Pancreas (tissue), 10 donors: ENCODE measurements at regions not wholly inside any gene's neighbourhood (a gene's known extent, or its start where the extent isn't known, plus 50 kb on each side); places are given as distances from the start of the nearest gene placed in this dataset.
A peak's percentile ranks its signal among the peaks of the same experiment; 100 is the strongest.

ENCODE experiments used
- ATAC-seq, 4 donors: fragments of 200-7000 bp; cut with Tn5 transposase; one replicate each; pipeline versions ENCODE4 v1.8.0 to v1.9.1; 2020; ENCODE audit warnings: mild to moderate bottlenecking in 4 of 4, moderate library complexity in 4 of 4
- DNase-seq, 6 donors: peaks; one replicate each; pipeline ENCODE4 v3.0.0-alpha.2; 2020
- FAIRE-seq: peaks from 2 replicates; lab custom pipeline; 2012; peaks lifted over from hg19 to GRCh38; lab: Jason Lieb, UNC
- H3K27ac ChIP-seq, 4 donors: fragments of 200-600 bp; sonication (generic); 1 replicate in 3 of 4; 2 replicates in 1 of 4; pipeline versions ENCODE4 v1.5.0 to v1.8.0; 2020
- H3K27me3 ChIP-seq, 4 donors: fragments of 200-600 bp; one replicate each; pipeline ENCODE4 v1.8.0; 2021
- H3K36me3 ChIP-seq, 3 donors: fragments of 200-600 bp; sonication (generic) in 1 of 3; one replicate each; pipeline versions ENCODE4 v1.5.0 to v1.8.0; 2020 to 2021
- H3K4me1 ChIP-seq, 3 donors: fragments of 200-600 bp; one replicate each; pipeline ENCODE4 v1.8.0; 2021
- H3K4me3 ChIP-seq, 4 donors: fragments of 200-600 bp; sonication (generic) in 2 of 4; one replicate each; pipeline versions ENCODE4 v1.5.0 to v1.8.0; 2020 to 2021
- H3K9me3 ChIP-seq, 4 donors: fragments of 200-600 bp; one replicate each; pipeline ENCODE4 v1.8.0; 2021
- CTCF ChIP-seq, 4 donors: fragments of 200-600 bp; sonication (generic) in 3 of 4; IDR thresholded peaks; one replicate each; pipeline versions ENCODE4 v1.5.0 to v1.8.0; 2021; ENCODE audit warnings: antibody characterized with exemption in 4 of 4
- WGBS, 2 donors: extraction: QIAGEN DNeasy Blood & Tissue Kit; methylation state at CpG; one replicate each; pipeline ENCODE4 v1.1.7; 2013; 5-methylcytosine and 5-hydroxymethylcytosine counted together
- intact Hi-C, 3 donors: fragments of 100-400 bp; cut with DNase I; formaldehyde crosslinking; loops; one replicate each; pipeline versions ENCODE4 v1.11.1 to v1.14.2; 2022
- donor health status: healthy with polysubstance abuse.
- donor health status: DM: no; HTN: no; CAD: no; lungs with moderate emphysema.
- donor health status: DM: no; HTN: no; CAD: no.
- donor health status: control.
- donor health status: control.
- donor health status: Bipolar disorder and iron deficiency.
- donor health status: DM: yes; HTN: yes; CAD: no.
- donor health status: DM: no; HTN: no; CAD: no.
- donor health status: DM: no; HTN: no; CAD: no.
- donor health status: DM: yes; HTN: yes; CAD: no.

DNA sequence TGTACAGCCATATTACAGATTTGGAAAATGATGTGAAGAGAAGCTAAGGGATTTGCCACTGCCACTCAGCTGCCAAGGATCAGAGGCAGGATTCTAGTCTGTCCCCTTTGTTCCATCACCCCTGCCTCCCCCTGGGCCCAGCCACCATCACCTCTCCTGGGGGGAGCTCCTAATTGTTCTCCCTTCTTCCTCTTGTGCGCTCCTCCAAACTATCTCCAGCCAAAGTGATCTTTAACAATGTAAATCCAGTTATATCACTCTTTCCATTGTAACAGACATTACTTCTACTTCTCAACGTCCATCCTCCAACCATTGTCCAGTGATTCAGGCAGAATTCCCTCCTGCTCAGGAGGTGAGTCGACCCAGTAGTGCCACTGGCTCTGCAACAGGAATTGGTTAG, 164.1 kb downstream of the PLPP3 start:
- intact Hi-C loops: loop anchor here in 1 of 3 donors (10.0 kb wide), 1 partner anchor 160 kb away; the partner anchor contains the start of gene PLPP3
- Histone ChIP-seq H3K4me3 (no peak overlapping the region), H3K27me3 (no peaks in the 10 kb centered on the region), H3K4me1 (peaks cover 12 to 43% (median 17%) of the 10 kb centered on the region in 3 donors), H3K27ac (peak overlapping the region in 2 of 4 donors; percentile 71 to 78), H3K9me3 (no peaks in the 10 kb centered on the region), H3K36me3 (no peaks in the 10 kb centered on the region)
- DNase-seq (no peak), FAIRE-seq (no peak), ATAC-seq (peak in 1 of 4 donors; percentile 2)
- TF ChIP-seq CTCF (IDR thresholded peaks at IDR 0.05): no peak
- WGBS, 2 donors: 68 to 70% methylated on average over 3 of the region's 3 CpGs

DNA sequence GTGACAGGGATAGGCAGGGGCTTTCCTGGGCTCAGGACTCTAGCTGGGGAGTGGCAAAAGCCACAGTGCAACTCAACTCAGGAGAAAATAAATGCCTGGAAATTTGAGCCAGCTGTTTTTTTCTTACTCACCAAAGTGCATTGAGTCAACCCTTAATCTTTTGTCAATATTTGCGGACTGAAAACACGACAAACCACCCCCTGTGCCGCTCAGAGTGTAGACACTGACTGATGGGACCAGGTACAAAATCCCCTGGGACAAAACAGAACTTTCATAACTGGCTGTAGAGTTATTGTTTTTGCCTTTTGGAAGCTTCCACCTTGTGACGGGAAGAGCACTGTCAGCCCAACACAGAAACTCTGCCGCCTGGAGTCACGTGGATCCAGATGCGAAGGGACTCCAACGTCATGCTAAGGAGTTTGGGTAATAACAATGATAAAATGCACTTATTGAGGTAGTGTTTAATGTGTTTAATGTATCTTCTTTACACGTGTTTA, 164.6 kb downstream of the PLPP3 start:
- peaks cover 12 to 43% (median 17%) of the 10 kb centered on the region in 3 donors for H3K4me1 ChIP-seq
- no peaks in the 10 kb centered on the region for H3K9me3 ChIP-seq
- no peaks in the 10 kb centered on the region for H3K36me3 ChIP-seq
- no peaks in the 10 kb centered on the region for H3K27me3 ChIP-seq
- FAIRE-seq (no peak), DNase-seq (peak in 4 of 6 donors; percentile 39 to 81 (median 70)), ATAC-seq (peak; percentile 91 to 93 (median 92))
- intact Hi-C loops: loop anchor here in 2 of 3 donors (5.0 to 10.0 kb wide), 2 partner anchors 160 to 168 kb away; partner anchors contain the start of gene PLPP3 (in 1 of the 2)
- no peak for TF ChIP-seq CTCF (IDR thresholded peaks at IDR 0.05)
- peak overlapping the region in 2 of 4 donors; percentile 71 to 78 for H3K27ac ChIP-seq
- WGBS, 2 donors: 9 to 12% methylated on average over 9 of the region's 9 CpGs
- H3K4me3 ChIP-seq: no peak overlapping the region

DNA sequence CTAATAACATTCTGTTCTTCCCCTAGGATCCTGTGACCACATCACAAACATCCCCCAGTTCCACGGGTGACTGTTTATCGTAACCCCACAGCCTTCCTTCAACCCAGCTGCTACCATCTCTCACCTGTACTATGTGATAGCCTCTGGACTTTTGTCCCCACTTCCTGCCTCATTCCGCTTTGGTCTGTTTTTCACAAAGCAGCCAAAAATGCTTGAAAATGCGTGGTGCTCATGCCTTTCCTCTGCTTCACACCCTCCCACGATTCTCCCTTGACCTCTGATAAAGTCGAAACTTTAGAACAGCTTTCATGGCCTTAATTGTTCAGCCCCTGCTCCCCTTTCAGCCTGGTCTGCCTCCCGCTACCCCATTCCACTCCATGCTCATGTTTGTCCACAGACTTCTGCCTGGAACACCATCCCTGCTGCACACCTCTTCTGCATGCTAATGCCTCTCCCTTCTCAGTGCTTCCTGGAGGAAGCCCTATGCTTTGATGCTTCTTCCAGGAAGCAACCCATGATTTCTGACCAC, 165.6 kb downstream of the PLPP3 start:
- Histone ChIP-seq H3K4me1 (peaks cover 12 to 43% (median 17%) of the 10 kb centered on the region in 3 donors), H3K9me3 (no peaks in the 10 kb centered on the region), H3K27me3 (no peaks in the 10 kb centered on the region), H3K36me3 (no peaks in the 10 kb centered on the region), H3K4me3 (no peak overlapping the region), H3K27ac (no peak overlapping the region)
- DNase-seq: no peak
- WGBS, 2 donors: 60 to 62% methylated on average over 7 of the region's 7 CpGs
- intact Hi-C loops: loop anchor here in 2 of 3 donors (5.0 to 10.0 kb wide), 2 partner anchors 161 to 169 kb away; partner anchors contain the start of gene PLPP3 (in 1 of the 2)
- no peak for FAIRE-seq
- no peak for TF ChIP-seq CTCF (IDR thresholded peaks at IDR 0.05)
- ATAC-seq: no peak

- no peak for TF ChIP-seq CTCF (IDR thresholded peaks at IDR 0.05)
- FAIRE-seq (no peak), ATAC-seq (peak; percentile 42 to 58 (median 54)), DNase-seq (peak in 4 of 6 donors; percentile 51 to 58 (median 55))
- Histone ChIP-seq H3K4me1 (peaks cover 12 to 34% (median 13%) of the 10 kb centered on the region in 3 donors), H3K27ac (peak overlapping the region in 2 of 4 donors; percentile 10 to 26), H3K4me3 (no peak overlapping the region), H3K9me3 (no peaks in the 10 kb centered on the region), H3K27me3 (no peaks in the 10 kb centered on the region), H3K36me3 (no peaks in the 10 kb centered on the region)
- intact Hi-C loops: loop anchor here in 2 of 3 donors (5.0 to 10.0 kb wide), 2 partner anchors 163 to 171 kb away; partner anchors contain the start of gene PLPP3 (in 1 of the 2)
- WGBS, 2 donors: 52 to 59% methylated on average over 13 of the region's 13 CpGs
Measured at GRCh38 chr1:56411484-56412180, 167.7 kb downstream of the PLPP3 start.
